WTC11 (cell line): ENCODE measurements at regions not wholly inside any gene's neighbourhood (a gene's known extent, or its start where the extent isn't known, plus 50 kb on each side); places are given as distances from the start of the nearest gene placed in this dataset.

Experiments
- ATAC-seq: fragments of 200-7000 bp; cut with Tn5 transposase; 2 replicates; pipeline ENCODE4 v1.10.0; 2021; ENCODE audit warnings: mild to moderate bottlenecking, moderate library complexity
- CTCF ChIA-PET: fragments of 300-600 bp; sonication (Branson Sonifier 250); formaldehyde crosslinking; loops from one replicate; lab custom pipeline; 2021; ENCODE audit warnings: antibody characterized with exemption; lab: Charles Lee
- POLR2A ChIA-PET: fragments of 350-600 bp; sonication (Branson Sonifier 250); formaldehyde crosslinking; loops from one replicate; lab custom pipeline; 2021; ENCODE audit warnings: antibody characterized with exemption; lab: Charles Lee
- DNase-seq: peaks from one replicate; pipeline ENCODE4 v3.0.0; 2021; ENCODE audit warnings: low spot score
- H3K27ac Mint-ChIP-seq: 2 replicates; pipeline ENCODE4 v1.8.0; 2021; ENCODE audit warnings: mixed read lengths
- H3K27me3 Mint-ChIP-seq: 2 replicates; pipeline ENCODE4 v1.8.0; 2021; ENCODE audit warnings: low read depth, mild to moderate bottlenecking, moderate library complexity, mixed read lengths
- H3K36me3 Mint-ChIP-seq: 2 replicates; pipeline ENCODE4 v1.8.0; 2021; ENCODE audit warnings: mixed read lengths
- H3K4me1 Mint-ChIP-seq: 2 replicates; pipeline ENCODE4 v1.8.0; 2022; ENCODE audit warnings: mixed read lengths
- H3K4me3 Mint-ChIP-seq: 2 replicates; pipeline ENCODE4 v1.8.0; 2021; ENCODE audit warnings: mild to moderate bottlenecking, moderate library complexity, mixed read lengths
- H3K9me3 Mint-ChIP-seq: 2 replicates; pipeline ENCODE4 v1.8.0; 2021; ENCODE audit warnings: mixed read lengths
- EMX1 ChIP-seq: fragments of 250-450 bp; sonication (Bioruptor Pico); IDR thresholded peaks from 2 replicates; pipeline ENCODE4 v1.8.0; 2021; ENCODE audit warnings: mild to moderate bottlenecking
- NFE2L1 ChIP-seq: sonication (generic); formaldehyde crosslinking; IDR thresholded peaks from 2 replicates; pipeline ENCODE4 v1.8.1; 2023; ENCODE audit warnings: missing genetic modification reagents
- NR1H2 ChIP-seq: sonication (generic); formaldehyde crosslinking; IDR thresholded peaks from 2 replicates; pipeline ENCODE4 v1.9.0; 2021; ENCODE audit warnings: mild to moderate bottlenecking, moderate library complexity, missing genetic modification reagents
- RORB ChIP-seq: fragments of 250-450 bp; sonication (Bioruptor Pico); IDR thresholded peaks from 2 replicates; pipeline ENCODE4 v1.9.0; 2021; ENCODE audit warnings: mild to moderate bottlenecking
- TEAD4 ChIP-seq: sonication (generic); formaldehyde crosslinking; IDR thresholded peaks from 2 replicates; pipeline ENCODE4 v1.8.0; 2022; ENCODE audit warnings: mild to moderate bottlenecking, missing genetic modification reagents
- ZBTB21 ChIP-seq: sonication (generic); formaldehyde crosslinking; IDR thresholded peaks from 2 replicates; pipeline ENCODE4 v1.8.1; 2023; ENCODE audit warnings: mild to moderate bottlenecking, missing genetic modification reagents, borderline replicate concordance
- ZNF423 ChIP-seq: fragments of 250-450 bp; sonication (Bioruptor Pico); IDR thresholded peaks from 2 replicates; pipeline ENCODE4 v2.1.2; 2022; ENCODE audit warnings: mild to moderate bottlenecking, moderate library complexity
- TF ChIP-seq, protein P1 (sequence below): sonication (generic); formaldehyde crosslinking; IDR thresholded peaks from 2 replicates; pipeline ENCODE4 v1.8.0; 2022; ENCODE audit warnings: mild to moderate bottlenecking, missing genetic modification reagents
- TF ChIP-seq, protein P2 (sequence below): sonication (generic); formaldehyde crosslinking; IDR thresholded peaks from 2 replicates; pipeline ENCODE4 v1.8.1; 2022; ENCODE audit warnings: low read depth, missing genetic modification reagents, borderline replicate concordance
- TF ChIP-seq, protein P3 (sequence below): fragments of 250-450 bp; sonication (Bioruptor Pico); IDR thresholded peaks from 2 replicates; pipeline ENCODE4 v2.1.2; 2022; ENCODE audit warnings: mild to moderate bottlenecking, moderate library complexity
- TF ChIP-seq, protein P4 (sequence below): sonication (generic); formaldehyde crosslinking; IDR thresholded peaks from 2 replicates; pipeline ENCODE4 v1.8.0; 2022; ENCODE audit warnings: missing genetic modification reagents
- TF ChIP-seq, protein P5 (sequence below): fragments of 200-600 bp; IDR thresholded peaks from 2 replicates; pipeline ENCODE4 v1.8.0; 2022; ENCODE audit warnings: antibody characterized with exemption
- TF ChIP-seq, protein P6 (sequence below): sonication (generic); formaldehyde crosslinking; IDR thresholded peaks from 2 replicates; pipeline ENCODE4 v1.8.0; 2022; ENCODE audit warnings: mild to moderate bottlenecking, missing genetic modification reagents

DNA sequence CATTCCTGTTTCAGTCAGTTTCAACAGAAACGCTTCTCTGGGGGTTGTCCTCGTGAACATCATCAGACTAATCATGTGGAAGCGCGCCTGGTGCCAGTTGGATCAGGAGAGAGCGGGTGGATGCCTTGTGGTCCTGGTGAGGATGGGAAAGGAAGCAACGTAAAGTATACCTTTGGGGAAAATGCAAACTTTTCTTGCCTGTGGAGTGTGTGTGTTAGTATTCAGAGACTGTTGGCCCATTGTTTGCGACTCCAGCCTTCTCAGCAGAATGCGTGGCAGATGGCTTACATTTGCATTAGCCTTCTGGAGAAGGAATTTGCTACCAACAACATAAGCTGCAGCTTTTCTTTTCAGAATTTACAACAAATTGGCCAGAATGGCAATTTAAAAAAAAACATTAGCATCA lies 173.9 kb downstream of the RWDD3 start (continued):
- TF ChIP-seq, protein P1, sequence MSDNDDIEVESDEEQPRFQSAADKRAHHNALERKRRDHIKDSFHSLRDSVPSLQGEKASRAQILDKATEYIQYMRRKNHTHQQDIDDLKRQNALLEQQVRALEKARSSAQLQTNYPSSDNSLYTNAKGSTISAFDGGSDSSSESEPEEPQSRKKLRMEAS (CRISPR knock-in tag), result no peak
- TF ChIP-seq, protein P2, sequence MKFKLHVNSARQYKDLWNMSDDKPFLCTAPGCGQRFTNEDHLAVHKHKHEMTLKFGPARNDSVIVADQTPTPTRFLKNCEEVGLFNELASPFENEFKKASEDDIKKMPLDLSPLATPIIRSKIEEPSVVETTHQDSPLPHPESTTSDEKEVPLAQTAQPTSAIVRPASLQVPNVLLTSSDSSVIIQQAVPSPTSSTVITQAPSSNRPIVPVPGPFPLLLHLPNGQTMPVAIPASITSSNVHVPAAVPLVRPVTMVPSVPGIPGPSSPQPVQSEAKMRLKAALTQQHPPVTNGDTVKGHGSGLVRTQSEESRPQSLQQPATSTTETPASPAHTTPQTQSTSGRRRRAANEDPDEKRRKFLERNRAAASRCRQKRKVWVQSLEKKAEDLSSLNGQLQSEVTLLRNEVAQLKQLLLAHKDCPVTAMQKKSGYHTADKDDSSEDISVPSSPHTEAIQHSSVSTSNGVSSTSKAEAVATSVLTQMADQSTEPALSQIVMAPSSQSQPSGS (CRISPR knock-in tag), result no peak
- TF ChIP-seq ZNF423 (CRISPR knock-in tag) (no peak), NFE2L1 (CRISPR knock-in tag) (peak; percentile 53; the same call in 1 of the 2 replicates), NR1H2 (CRISPR knock-in tag) (no peak), ZBTB21 (CRISPR knock-in tag) (no peak), TEAD4 (CRISPR knock-in tag) (no peak)
- TF ChIP-seq, protein P3, sequence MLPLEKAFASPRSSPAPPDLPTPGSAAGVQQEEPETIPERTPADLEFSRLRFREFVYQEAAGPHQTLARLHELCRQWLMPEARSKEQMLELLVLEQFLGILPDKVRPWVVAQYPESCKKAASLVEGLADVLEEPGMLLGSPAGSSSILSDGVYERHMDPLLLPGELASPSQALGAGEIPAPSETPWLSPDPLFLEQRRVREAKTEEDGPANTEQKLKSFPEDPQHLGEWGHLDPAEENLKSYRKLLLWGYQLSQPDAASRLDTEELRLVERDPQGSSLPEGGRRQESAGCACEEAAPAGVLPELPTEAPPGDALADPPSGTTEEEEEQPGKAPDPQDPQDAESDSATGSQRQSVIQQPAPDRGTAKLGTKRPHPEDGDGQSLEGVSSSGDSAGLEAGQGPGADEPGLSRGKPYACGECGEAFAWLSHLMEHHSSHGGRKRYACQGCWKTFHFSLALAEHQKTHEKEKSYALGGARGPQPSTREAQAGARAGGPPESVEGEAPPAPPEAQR (CRISPR knock-in tag), result no peak

DNA sequence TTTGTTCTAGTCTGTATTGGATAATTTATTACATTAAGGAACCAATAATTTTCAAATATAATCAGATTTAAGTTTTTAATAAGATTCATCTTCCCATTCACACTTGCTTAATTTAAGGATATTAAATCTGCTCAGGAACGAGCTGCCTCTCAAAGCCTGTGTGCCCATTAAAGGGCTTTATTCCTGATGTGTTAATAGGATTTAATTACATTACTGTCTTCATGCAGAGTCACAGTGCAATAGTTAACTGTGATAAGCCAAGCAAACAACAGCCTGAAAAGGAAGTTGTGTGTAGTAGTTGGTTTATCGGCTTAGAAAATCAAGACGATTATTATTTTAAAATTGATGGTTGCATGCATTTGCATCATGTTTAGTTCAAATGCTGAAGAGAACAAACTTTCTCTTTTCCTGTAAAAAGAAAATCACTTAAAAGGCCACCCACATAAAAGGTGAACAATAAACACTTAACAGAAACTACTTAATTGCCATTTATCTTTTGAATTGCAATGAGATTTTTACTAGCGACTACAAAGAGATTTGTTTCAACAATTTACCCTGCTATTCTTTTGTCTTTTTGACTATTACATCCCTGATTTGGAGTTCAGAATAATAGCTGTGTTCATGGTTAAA lies 174.6 kb downstream of the RWDD3 start:
- POLR2A ChIA-PET, result no interaction called here
- peaks cover 16% of the 10 kb centered on the region for H3K9me3 Mint-ChIP-seq
- TF ChIP-seq, protein P4, sequence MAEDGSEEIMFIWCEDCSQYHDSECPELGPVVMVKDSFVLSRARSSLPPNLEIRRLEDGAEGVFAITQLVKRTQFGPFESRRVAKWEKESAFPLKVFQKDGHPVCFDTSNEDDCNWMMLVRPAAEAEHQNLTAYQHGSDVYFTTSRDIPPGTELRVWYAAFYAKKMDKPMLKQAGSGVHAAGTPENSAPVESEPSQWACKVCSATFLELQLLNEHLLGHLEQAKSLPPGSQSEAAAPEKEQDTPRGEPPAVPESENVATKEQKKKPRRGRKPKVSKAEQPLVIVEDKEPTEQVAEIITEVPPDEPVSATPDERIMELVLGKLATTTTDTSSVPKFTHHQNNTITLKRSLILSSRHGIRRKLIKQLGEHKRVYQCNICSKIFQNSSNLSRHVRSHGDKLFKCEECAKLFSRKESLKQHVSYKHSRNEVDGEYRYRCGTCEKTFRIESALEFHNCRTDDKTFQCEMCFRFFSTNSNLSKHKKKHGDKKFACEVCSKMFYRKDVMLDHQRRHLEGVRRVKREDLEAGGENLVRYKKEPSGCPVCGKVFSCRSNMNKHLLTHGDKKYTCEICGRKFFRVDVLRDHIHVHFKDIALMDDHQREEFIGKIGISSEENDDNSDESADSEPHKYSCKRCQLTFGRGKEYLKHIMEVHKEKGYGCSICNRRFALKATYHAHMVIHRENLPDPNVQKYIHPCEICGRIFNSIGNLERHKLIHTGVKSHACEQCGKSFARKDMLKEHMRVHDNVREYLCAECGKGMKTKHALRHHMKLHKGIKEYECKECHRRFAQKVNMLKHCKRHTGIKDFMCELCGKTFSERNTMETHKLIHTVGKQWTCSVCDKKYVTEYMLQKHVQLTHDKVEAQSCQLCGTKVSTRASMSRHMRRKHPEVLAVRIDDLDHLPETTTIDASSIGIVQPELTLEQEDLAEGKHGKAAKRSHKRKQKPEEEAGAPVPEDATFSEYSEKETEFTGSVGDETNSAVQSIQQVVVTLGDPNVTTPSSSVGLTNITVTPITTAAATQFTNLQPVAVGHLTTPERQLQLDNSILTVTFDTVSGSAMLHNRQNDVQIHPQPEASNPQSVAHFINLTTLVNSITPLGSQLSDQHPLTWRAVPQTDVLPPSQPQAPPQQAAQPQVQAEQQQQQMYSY (CRISPR knock-in tag), result no peak
- DNase-seq (no peak), ATAC-seq (no peak)
- peak overlapping the region; percentile 98 for H3K27ac Mint-ChIP-seq
- no peaks in the 10 kb centered on the region; the same call in 1 of the 2 replicates for H3K27me3 Mint-ChIP-seq
- H3K4me1 Mint-ChIP-seq, result peaks cover 56% of the 10 kb centered on the region
- CTCF ChIA-PET, result no interaction called here
- peak overlapping the region; percentile 3; the same call in 1 of the 2 replicates for H3K4me3 Mint-ChIP-seq
- peaks cover 16% of the 10 kb centered on the region for H3K36me3 Mint-ChIP-seq

DNA sequence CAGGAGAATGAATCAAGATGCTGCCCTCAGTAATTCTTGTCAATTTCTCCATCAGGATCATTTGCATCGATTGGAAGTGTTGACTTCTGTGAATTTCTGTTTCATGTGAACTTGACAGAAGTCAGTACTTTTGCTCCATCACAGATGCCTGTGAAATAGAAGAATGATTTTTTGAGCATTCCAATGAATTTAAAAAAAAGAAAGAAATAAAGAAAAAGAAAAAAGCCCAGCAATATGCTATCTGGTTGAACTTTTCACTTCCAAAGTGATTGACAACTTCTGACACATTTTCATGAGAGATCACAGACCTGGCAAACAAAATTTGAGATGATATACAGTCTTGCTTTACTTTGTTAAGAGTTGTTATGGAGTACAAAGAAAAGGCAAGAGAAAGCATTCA lies 175.3 kb downstream of the RWDD3 start:
- H3K36me3 Mint-ChIP-seq, result peaks cover 10% of the 10 kb centered on the region
- H3K9me3 Mint-ChIP-seq, result peaks cover 9% of the 10 kb centered on the region
- peak overlapping the region; percentile 3; the same call in 1 of the 2 replicates for H3K4me3 Mint-ChIP-seq
- H3K4me1 Mint-ChIP-seq, result peaks cover 56% of the 10 kb centered on the region
- CTCF ChIA-PET, result no interaction called here
- POLR2A ChIA-PET, result no interaction called here
- ATAC-seq (no peak), DNase-seq (no peak)
- H3K27ac Mint-ChIP-seq, result peak overlapping the region; percentile 98
- no peak for TF ChIP-seq RORB
- TF ChIP-seq, protein P5, sequence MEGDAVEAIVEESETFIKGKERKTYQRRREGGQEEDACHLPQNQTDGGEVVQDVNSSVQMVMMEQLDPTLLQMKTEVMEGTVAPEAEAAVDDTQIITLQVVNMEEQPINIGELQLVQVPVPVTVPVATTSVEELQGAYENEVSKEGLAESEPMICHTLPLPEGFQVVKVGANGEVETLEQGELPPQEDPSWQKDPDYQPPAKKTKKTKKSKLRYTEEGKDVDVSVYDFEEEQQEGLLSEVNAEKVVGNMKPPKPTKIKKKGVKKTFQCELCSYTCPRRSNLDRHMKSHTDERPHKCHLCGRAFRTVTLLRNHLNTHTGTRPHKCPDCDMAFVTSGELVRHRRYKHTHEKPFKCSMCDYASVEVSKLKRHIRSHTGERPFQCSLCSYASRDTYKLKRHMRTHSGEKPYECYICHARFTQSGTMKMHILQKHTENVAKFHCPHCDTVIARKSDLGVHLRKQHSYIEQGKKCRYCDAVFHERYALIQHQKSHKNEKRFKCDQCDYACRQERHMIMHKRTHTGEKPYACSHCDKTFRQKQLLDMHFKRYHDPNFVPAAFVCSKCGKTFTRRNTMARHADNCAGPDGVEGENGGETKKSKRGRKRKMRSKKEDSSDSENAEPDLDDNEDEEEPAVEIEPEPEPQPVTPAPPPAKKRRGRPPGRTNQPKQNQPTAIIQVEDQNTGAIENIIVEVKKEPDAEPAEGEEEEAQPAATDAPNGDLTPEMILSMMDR, result no peak
- TF ChIP-seq, protein P6, sequence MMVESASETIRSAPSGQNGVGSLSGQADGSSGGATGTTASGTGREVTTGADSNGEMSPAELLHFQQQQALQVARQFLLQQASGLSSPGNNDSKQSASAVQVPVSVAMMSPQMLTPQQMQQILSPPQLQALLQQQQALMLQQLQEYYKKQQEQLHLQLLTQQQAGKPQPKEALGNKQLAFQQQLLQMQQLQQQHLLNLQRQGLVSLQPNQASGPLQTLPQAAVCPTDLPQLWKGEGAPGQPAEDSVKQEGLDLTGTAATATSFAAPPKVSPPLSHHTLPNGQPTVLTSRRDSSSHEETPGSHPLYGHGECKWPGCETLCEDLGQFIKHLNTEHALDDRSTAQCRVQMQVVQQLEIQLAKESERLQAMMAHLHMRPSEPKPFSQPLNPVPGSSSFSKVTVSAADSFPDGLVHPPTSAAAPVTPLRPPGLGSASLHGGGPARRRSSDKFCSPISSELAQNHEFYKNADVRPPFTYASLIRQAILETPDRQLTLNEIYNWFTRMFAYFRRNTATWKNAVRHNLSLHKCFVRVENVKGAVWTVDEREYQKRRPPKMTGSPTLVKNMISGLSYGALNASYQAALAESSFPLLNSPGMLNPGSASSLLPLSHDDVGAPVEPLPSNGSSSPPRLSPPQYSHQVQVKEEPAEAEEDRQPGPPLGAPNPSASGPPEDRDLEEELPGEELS, result no peak
- TF ChIP-seq, protein P1 (CRISPR knock-in tag), result no peak
- TF ChIP-seq EMX1, result no peak
- H3K27me3 Mint-ChIP-seq, result no peaks in the 10 kb centered on the region; the same call in 1 of the 2 replicates
